Fibroblast of mammary gland (primary cell): ENCODE measurements at regions not wholly inside any gene's neighbourhood (a gene's known extent, or its start where the extent isn't known, plus 50 kb on each side); places are given as distances from the start of the nearest gene placed in this dataset.

ENCODE experiments used
- DNase-seq: peaks from one replicate; pipeline ENCODE4 v3.0.0-alpha.2; 2010; ENCODE audit warnings: low read depth
- H3K4me3 ChIP-seq: 2 replicates; pipeline ENCODE4 v1.5.1; 2011; ENCODE audit warnings: low read depth, mild to moderate bottlenecking, low read length, moderate library complexity; ENCODE audit not compliant: control insufficient read depth
- TF ChIP-seq, protein P1 (sequence below): conservative IDR thresholded peaks from 2 replicates; pipeline ENCODE4 v1.5.1; 2011; ENCODE audit warnings: low read depth, low read length, inconsistent platforms; ENCODE audit not compliant: control insufficient read depth, insufficient read depth

DNA sequence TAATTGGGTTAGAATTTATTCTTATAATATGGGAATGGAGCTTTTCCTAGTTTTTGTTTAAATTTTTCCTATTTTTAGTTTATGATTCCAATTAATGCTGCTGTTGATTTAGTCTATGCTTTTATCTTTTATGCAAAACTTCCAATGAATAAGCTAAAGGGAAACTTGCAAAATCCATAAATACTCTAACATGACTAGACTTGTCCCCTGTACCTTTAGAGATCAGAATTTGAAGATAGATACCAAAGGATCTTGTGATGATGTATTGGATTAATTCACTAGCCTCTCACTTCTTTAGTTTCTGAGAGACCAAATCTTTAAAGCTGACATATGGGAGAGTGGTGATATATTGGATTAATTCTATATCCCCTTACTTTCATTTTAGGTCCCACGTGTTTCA, 306.6 kb upstream of the PRMT6 start:
- DNase-seq, result no peak
- H3K4me3 ChIP-seq, result no peak overlapping the region
- TF ChIP-seq, protein P1, sequence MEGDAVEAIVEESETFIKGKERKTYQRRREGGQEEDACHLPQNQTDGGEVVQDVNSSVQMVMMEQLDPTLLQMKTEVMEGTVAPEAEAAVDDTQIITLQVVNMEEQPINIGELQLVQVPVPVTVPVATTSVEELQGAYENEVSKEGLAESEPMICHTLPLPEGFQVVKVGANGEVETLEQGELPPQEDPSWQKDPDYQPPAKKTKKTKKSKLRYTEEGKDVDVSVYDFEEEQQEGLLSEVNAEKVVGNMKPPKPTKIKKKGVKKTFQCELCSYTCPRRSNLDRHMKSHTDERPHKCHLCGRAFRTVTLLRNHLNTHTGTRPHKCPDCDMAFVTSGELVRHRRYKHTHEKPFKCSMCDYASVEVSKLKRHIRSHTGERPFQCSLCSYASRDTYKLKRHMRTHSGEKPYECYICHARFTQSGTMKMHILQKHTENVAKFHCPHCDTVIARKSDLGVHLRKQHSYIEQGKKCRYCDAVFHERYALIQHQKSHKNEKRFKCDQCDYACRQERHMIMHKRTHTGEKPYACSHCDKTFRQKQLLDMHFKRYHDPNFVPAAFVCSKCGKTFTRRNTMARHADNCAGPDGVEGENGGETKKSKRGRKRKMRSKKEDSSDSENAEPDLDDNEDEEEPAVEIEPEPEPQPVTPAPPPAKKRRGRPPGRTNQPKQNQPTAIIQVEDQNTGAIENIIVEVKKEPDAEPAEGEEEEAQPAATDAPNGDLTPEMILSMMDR, result no peak

- H3K4me3 ChIP-seq, result no peak overlapping the region
- no peak for DNase-seq
- TF ChIP-seq, protein P1, result no peak
Observed at GRCh38 chr1:106751002-106751401, 305.5 kb upstream of the PRMT6 start.

- TF ChIP-seq, protein P1, result no peak
- no peak overlapping the region for H3K4me3 ChIP-seq
- DNase-seq, result no peak
Observed at GRCh38 chr1:106753066-106753465, 303.4 kb upstream of the PRMT6 start.

DNA sequence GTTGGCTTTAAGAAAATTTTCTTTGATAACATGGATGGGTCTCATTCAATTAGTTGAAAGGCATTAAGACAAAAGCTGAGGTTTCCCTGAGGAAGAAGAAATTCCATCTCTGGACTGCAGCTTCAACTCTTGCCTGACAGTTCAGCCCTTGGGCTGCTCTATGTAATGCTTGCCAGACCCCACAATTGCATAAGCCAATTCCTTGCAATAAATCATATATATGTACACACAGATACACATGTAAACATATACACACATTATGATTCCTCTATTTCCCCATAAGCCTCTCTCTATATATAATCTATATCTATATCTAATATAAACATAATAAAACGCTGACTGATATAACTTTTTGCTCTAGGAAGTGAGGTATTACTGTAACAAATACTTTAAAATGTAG, 301.5 kb upstream of the PRMT6 start:
- DNase-seq, result no peak
- TF ChIP-seq, protein P1, result no peak
- no peak overlapping the region for H3K4me3 ChIP-seq

DNA sequence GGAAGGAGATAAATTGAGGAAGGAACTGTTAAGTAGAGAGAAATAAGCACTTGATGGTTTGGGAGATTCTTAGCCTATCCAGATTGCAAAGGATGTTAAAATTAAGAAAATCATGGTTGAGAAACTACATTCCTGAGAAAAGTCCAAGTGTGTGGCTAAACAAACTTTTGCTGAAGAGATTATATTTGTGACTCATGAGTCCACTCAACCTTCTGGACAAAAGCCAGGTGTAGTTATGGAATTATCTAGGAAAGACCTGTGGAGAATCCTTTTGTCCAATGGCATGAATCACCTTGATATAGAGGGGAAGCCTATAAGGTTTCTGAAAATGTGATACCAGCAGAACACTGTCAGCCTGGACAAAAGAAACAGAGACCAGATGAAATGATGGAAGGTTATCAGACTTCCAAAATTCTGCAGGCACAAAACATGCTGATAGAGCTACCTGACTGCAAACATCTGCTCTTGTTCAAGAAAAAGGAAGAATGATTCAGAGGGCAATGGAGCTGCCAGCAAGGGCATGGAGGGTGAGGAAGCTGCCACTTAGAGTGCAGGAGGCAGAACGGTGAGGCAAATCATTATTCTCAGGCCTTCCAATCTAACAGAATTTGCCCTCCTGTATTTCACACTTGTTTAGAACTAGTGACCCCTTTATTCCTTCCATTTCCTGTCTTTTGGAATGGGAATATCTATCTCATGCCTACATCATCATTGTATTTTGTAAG, 300.6 kb upstream of the PRMT6 start:
- TF ChIP-seq, protein P1, result no peak
- DNase-seq, result peak; percentile 59
- no peak overlapping the region for H3K4me3 ChIP-seq

- no peak overlapping the region for H3K4me3 ChIP-seq
- DNase-seq, result no peak
- TF ChIP-seq, protein P1, result no peak
Observed at GRCh38 chr1:106756752-106757151, 299.7 kb upstream of the PRMT6 start.
